ENCODE measurements at regions not wholly inside any gene's neighbourhood (a gene's known extent, or its start where the extent isn't known, plus 50 kb on each side); places are given as distances from the start of the nearest gene placed in this dataset.
"Not testable (repeated sequence)": the region's sequence is repeated elsewhere in the genome, so short reads cannot be mapped to it uniquely, and the experiment has no call there.

DNA sequence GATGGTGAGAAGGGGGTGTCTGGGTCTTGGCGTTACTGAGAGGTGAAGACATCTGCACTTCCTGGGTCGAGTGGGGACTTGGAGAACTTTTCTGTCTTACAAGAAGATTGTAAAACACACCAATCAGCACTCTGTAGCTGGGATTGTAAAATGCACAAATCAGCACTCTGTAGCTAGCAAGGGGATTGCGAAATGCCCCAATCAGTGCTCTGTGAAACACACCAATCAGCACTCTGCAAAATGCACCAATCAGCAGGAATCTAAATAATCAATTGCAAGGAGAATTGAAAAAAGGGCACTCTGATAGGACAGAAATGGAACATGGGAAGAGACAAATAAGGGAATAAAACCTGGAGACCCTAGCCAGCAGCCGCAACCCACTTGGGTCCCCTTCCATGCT, 376.1 kb upstream of the SFSWAP start:
- Histone ChIP-seq H3K27ac (no peak overlapping the region), H3K4me3 (ENCODE audit: low read depth, low read length) (no peak overlapping the region), H3K36me3 (replicated peaks) (no peaks in the 10 kb centered on the region), H3K27me3 (replicated peaks) (no peaks in the 10 kb centered on the region)
- in situ Hi-C loops (cut with HindIII; ENCODE audit: low pct_ligation_motif_present, low sequenced_read_pairs): no loop called here
- TF ChIP-seq, protein P1, sequence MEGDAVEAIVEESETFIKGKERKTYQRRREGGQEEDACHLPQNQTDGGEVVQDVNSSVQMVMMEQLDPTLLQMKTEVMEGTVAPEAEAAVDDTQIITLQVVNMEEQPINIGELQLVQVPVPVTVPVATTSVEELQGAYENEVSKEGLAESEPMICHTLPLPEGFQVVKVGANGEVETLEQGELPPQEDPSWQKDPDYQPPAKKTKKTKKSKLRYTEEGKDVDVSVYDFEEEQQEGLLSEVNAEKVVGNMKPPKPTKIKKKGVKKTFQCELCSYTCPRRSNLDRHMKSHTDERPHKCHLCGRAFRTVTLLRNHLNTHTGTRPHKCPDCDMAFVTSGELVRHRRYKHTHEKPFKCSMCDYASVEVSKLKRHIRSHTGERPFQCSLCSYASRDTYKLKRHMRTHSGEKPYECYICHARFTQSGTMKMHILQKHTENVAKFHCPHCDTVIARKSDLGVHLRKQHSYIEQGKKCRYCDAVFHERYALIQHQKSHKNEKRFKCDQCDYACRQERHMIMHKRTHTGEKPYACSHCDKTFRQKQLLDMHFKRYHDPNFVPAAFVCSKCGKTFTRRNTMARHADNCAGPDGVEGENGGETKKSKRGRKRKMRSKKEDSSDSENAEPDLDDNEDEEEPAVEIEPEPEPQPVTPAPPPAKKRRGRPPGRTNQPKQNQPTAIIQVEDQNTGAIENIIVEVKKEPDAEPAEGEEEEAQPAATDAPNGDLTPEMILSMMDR (IDR thresholded peaks at IDR 0.05; ENCODE audit: low read depth, low read length, missing control alignments): no peak
- no peak for DNase-seq

DNA sequence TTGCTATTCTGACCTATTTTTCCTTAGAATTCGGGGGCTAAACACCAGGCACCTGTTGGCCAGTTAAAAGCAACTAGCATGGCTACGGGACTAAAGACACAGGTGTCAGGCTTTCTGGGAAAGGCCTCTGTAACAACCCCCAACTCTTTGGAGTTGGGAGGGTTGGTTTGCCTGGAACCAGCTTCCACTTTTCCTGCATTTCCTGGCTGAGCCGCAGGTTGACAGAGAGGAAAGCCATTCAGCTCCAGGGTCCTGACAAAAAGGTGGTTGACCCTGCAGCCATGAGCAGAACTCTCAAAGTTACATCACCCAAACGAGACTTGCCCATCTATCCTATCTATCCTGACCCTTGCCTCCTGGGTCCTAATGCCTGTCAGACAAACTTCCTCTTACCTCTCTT, 375.4 kb upstream of the SFSWAP start:
- H3K27ac ChIP-seq: no peak overlapping the region
- no peaks in the 10 kb centered on the region for H3K27me3 ChIP-seq (replicated peaks)
- TF ChIP-seq, protein P1 (IDR thresholded peaks at IDR 0.05; ENCODE audit: low read depth, low read length, missing control alignments): no peak
- H3K4me3 ChIP-seq (ENCODE audit: low read depth, low read length): no peak overlapping the region
- no peak for DNase-seq
- H3K36me3 ChIP-seq (replicated peaks): no peaks in the 10 kb centered on the region
- in situ Hi-C loops (cut with HindIII; ENCODE audit: low pct_ligation_motif_present, low sequenced_read_pairs): no loop called here

DNA sequence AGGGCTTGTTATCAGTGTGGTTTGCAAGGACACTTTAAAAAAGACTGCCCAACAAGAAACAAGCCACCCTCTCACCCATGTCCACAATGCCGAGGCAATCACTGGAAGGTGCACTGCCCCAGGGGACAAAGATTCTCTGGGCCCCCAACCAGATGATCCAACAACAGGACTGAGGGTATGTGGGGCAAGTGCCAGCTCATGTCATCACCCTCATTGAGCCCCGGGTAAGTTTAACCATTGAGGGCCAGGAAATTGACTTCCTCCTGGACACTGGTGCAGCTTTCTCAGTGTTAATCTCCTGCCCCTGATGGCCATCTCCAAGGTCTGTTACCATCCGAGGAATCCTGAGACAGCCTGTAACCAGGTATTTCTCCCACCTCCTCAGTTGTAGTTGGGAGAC, 373.0 kb upstream of the SFSWAP start:
- H3K4me3 ChIP-seq (ENCODE audit: low read depth, low read length); in situ Hi-C loops (cut with HindIII; ENCODE audit: low pct_ligation_motif_present, low sequenced_read_pairs); H3K27ac ChIP-seq; H3K36me3 ChIP-seq (replicated peaks); DNase-seq; H3K27me3 ChIP-seq (replicated peaks): not testable (repeated sequence)

DNA sequence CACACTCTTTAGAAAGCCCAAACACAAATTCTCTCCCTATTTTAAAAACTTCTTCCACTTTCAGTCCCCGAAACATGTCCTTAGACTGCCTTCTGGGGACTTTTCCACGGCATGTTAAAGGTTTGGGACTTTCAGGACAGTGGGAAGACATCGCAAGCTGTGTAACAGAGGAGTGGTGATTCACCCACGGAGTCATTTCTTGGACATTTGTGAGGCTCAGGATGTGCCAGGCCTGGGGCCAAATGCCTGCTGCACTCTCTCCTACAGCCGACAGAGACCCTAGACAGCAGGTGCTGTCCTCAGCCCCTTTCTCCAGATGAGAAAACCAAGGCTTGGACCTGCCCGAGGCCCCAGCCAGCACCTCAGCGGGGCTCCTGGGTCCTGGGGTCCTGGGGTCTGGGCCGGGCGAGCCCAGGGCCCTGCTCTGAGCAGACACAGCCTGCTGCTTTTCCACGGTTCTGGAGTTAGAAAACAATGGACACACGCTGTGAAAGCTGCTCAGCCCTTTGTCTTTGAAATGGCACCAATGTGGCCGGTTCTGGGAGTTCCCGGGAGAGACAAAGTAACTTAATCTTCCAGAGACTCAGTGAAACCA, 370.2 kb upstream of the SFSWAP start:
- Histone ChIP-seq H3K27ac (no peak overlapping the region), H3K4me3 (ENCODE audit: low read depth, low read length) (no peak overlapping the region), H3K36me3 (replicated peaks) (no peaks in the 10 kb centered on the region), H3K27me3 (replicated peaks) (no peaks in the 10 kb centered on the region)
- DNase-seq: no peak
- in situ Hi-C loops (cut with HindIII; ENCODE audit: low pct_ligation_motif_present, low sequenced_read_pairs): no loop called here
- TF ChIP-seq, protein P1 (IDR thresholded peaks at IDR 0.05; ENCODE audit: low read depth, low read length, missing control alignments): no peak

DNA sequence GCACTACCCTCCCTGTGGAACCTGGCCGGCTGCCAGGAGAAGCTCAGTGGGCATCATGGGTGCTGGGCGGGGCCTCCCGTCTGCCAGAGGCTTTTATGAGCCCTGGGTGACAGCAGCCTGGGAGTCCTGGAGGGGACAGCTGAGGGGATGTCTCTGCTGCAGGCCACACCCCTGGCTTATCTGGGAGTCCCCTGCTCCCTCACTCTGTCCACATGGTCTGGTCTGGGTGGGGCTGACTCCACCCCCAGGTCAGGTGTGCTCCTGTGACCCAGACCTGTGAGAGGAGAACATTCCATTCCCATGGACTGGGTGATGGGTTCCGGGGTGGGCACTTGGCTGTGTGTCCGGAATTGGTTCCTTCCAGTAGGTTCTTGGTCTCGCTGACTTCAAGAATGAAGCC, 369.3 kb upstream of the SFSWAP start:
- H3K27me3 ChIP-seq (replicated peaks); H3K27ac ChIP-seq; in situ Hi-C loops (cut with HindIII; ENCODE audit: low pct_ligation_motif_present, low sequenced_read_pairs); H3K4me3 ChIP-seq (ENCODE audit: low read depth, low read length); H3K36me3 ChIP-seq (replicated peaks); DNase-seq: not testable (repeated sequence)

DNA sequence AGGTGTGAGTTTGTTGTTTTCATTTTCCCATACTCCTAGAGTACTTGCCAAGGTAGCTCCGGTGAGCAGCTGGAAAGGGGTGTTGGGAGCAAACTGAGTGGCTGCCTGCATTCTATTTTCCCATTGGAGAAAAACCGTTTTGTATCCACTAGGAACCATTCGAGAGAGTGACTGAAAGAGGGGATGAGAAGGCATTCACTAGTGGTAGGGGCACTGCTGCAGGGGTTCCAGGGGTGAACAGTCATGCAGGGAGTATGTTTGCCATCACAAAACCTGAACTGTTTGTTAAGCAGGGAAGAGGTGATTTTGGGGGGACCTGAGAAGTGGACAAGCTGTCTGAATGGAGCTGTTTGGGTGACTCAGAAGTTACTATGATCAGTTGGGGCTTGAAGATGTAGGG, 367.5 kb upstream of the SFSWAP start:
- H3K4me3 ChIP-seq (ENCODE audit: low read depth, low read length); H3K27me3 ChIP-seq (replicated peaks); H3K36me3 ChIP-seq (replicated peaks); in situ Hi-C loops (cut with HindIII; ENCODE audit: low pct_ligation_motif_present, low sequenced_read_pairs); H3K27ac ChIP-seq; DNase-seq: not testable (repeated sequence)

DNA sequence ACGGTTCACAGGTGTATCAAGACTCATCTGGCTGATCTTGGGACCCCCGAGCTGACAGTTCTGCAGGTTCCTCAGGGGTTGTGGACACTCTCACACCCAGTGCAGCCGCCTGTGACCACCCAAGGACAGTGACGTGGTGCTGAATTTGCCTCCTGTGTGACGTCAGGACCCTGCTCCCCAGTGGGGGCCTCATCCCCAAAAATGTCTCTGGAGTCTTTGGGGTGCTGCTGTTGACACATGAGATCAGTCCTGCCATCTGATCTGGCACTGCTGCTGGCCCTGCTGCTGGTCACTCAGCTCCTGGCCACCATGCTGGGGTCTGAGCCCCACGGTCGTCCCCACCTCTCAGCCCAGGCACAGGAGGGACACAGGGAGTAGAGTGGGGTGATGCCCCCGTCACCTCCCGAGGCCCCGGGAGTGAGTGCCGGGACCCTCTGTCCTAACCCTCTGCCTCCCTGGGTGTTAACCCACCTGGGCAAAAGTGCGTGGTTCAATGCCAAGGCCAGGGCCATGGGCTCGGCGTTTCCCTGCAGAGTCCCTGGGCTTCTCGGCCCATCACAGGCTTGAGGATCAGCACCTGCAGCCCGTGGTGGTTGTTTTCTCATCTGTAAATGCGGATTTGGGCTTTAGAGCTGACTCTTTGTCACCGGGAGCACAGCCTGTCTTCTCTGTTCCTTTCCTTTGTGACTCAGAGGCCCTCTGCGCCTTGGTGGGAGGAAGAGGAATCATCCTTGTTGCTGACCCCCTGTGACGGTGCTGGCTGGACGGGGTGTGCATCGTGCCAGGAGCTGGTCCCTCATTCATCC, 366.0 kb upstream of the SFSWAP start:
- in situ Hi-C loops (cut with HindIII; ENCODE audit: low pct_ligation_motif_present, low sequenced_read_pairs); H3K27me3 ChIP-seq (replicated peaks); H3K36me3 ChIP-seq (replicated peaks): not testable (repeated sequence)

More for the DNA sequence above, 366.0 kb upstream of the SFSWAP start:
- not testable (repeated sequence) for DNase-seq; H3K27ac ChIP-seq; H3K4me3 ChIP-seq (ENCODE audit: low read depth, low read length)

Data from brain microvascular endothelial cell (primary cell).